NCI-H446 (cell line): ENCODE measurements at regions not wholly inside any gene's neighbourhood (a gene's known extent, or its start where the extent isn't known, plus 50 kb on each side); places are given as distances from the start of the nearest gene placed in this dataset.
"Not testable (repeated sequence)": the region's sequence is repeated elsewhere in the genome, so short reads cannot be mapped to it uniquely, and the experiment has no call there.

Experiments
- DNase-seq, 2 experiments: peaks; one replicate each; lab custom pipeline; 2025; lab: John Stamatoyannopoulos, UW

DNA sequence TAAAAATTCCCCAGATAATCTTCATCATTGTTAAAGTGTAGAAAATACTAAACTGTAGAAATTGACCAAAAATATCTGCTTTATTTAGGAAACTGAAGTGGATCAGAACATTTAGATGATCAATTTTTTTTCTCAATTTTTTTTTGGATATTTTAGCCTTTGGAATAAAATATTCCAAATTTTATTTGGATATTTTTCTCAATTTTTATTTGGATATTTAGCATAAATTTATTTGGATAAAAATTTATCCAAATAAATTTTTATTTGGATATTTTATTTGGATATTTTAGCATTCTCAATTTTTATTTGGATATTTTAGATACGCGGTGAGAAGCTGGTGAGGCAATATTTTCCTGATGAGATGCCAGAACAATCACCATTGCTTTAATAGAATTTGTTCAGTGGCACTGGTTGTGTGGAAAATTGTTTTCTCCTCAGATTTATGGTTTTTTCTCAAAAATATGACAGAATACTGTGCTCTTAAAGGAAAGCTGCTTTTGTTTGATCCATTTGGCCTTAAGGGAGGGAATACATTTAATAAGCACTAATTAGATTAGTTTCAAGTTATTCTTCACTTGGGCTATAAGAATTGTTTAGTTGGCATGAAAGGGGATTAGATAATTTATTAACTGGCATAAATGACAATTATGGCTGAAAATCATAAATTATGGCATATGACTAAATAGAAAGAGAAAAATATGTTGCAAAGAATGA, 470.1 kb downstream of the MFSD1 start:
- DNase-seq, result no peak

DNA sequence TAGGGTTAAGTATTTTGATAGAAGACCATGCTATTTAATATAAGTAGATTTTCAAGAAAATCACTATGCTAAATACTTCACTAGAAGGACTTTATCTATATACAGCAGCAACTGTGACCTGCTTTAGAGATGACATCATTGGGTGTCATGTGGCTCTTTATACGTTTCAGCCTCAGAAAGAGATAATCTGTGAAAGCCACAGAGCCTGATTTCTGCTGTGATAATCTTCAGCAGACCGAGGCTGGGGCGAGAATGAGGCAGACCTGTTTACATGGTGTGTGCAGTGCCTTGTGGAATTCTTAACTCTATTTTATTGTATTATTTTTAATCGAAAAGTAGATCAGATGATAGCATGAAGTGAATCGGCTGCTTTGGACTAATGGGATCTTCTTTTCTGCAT, 471.2 kb downstream of the MFSD1 start:
- no peak for DNase-seq

DNA sequence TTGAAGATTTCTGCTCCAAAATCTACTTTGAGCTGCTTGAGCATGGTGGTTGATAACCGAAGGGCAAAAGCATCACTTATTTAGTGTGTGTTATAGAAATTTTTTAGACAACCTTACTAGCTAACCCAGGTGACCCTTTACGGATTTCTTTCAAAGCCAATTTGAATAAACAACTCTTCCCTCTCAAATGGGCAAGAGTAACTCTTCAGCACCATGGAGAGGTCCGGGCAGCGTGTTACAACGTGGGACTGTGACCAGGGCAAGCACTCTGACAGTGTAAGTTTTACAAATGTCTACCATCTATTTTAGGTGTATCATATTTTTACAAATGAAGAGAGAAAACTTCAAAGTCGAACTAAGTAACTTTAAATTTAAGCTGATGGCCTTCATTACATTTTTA, 471.8 kb downstream of the MFSD1 start:
- DNase-seq, result no peak

DNA sequence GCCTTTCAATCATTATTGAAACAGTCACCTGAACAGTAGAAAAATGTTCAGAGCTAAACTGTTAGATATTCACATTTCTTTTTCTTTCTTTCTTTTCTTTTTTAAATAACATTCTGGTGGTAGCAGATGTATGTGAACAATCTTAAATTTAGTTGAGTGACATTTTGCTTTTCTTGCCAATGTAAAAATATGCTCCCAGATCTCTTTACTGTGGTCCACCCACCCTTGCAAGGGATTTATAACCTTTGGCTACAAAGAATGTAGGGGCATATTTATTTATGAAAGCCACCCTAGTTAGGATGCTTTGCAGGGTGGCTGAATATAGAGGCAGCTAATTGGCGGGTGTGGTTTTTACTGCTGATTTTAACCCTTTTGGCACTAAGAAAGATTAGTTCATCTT, 473.9 kb downstream of the MFSD1 start:
- DNase-seq, result no peak

DNA sequence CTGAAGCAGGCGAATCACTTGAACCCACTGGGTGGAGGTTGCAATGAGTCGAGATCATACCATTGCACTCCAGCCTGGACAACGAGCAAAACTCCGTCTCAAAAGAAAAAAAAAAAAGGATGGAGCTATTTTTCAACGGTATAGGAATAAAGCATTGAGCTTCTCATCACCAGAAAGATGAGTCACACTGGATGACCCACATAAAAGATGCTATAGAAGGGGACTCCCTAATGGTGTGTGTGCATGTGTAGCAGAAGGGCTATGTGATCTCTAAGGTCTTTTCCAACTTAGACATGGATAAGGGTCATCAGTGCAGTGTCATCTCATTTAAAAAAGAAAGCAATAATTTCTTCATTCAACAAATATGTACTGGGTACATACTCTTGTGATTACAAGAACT, 476.0 kb downstream of the MFSD1 start:
- DNase-seq, result no peak

DNA sequence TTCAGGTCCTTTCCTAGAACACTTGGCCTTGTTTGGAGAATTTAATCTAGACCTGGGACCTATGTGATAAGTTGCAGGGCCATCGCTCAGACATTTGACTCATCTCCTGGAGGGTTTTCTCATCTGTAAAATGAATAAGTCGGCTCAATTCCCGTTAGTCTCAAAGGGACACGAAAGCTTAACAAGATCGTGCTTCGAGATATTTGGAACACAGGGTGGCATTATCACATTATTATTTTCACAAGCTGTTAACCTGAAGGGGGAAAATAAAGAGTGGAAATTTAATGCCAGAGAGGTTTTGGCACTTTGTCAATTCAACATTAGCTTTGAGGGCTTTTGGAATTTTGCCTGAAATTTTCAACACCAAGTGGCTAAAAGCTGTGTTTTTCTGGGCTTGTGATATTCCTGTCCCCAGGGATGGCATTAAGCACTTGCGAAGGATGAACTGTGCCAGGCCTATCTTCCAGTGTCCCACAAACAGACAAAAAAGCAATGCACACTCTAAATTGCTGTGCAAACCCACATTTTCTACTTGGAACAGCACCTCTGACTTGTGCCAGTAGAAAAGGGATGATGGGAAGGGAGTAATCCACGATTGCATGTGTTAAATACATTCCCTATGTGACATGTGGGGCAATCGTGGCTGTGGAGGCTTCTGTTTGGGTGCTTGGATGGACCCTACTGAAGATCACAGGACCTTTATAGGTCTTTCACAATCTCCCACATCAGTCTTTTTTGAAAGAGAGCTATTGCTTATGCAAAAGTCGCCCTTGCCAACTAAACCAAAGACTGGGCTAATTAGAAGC, 478.7 kb downstream of the MFSD1 start:
- peak; percentile 69 to 92 for DNase-seq

DNA sequence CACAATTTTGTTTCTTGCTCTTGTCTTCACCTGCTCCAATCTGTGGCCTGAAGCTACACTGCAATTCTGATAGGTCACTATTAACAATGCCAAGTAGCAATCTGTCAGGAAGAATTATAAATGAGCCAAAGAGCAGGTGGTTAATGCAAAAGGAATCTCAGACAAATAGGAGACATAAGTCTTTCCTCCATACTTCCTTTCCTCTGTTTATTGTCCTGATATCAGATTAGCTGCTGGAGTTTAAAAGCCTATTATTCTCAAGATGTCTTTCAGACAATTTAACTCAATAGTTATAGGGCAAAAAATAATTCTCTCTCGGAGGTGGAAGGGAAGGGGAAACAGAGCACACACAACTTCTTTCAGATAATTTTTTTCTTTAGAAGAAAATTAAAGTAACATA, 491.6 kb downstream of the MFSD1 start:
- DNase-seq, result no peak

DNA sequence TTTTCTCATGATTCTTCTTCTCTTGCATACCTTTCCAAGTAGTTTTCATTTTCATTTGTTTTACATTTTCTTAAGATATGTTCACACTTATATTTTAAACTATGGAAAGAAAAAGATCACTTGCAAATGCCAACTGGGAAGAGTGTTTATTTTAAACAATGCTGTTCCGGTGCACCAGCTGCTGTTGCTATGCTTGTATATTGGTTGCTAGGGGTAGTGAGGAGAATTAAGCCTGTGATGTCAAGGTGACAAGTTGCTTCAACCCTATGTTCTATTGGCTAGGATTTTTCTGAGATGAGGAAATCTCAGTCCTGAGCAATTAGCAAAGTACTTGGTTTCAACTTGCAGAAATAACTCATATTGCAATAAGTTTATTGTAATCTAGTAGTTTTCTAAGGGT, 500.1 kb downstream of the MFSD1 start:
- no peak for DNase-seq

DNA sequence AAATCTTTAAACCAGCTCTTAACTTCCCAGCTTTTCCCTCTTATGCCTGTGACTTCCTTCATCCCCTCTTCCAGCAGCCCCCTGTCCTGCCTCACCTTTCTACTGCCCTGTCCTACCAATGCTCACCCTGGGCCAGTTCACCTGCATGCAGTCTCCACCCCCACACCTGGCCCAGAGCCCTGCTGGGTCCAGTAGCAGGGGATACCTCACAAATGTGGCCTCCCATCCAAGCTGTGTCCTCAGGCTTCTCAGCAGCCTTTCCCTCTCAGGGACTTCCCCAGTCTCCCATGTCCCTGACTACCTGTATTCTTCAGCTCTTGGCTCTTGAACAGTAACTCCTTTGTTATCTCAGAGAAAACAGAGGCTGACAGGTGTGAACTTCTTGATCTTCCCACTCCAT, 503.2 kb downstream of the MFSD1 start:
- no peak for DNase-seq

DNA sequence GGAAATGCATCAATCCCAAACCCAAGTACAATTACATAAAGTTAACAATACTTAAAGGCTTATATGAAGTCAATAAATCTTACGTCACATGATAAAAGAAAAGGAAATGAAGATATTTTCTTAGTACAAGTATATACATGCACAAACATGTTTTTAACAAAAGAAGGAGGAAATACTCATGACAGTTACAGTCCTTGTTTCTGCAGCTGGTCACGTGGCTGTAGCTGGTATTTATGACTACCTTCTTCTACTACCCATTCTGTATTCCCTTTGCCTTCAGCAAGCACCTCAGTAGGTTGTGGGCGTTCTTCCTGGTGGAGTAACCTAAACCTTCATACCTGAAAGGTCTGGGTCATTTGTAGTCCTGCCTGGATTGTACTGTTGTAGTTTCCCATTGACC, 514.9 kb downstream of the MFSD1 start:
- DNase-seq, result not testable (repeated sequence)

DNA sequence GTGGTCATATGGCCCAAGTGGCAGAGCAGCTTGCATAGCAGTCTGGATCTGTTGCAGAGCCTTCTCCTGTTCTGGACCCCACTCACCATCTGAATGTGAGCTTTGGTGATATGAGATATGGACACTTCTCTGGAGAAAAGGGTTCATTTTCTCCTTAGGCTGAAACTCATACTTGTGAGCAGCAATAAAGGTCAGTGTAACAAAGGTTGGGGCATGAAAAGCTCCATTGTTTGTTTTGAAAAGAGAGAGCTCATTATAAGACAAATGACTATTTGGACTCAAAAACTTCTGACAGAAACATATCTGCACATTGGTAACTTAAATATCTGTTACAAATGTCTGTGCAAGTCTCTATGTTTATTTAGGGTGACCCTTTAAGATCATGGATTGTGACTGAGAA, 517.3 kb downstream of the MFSD1 start:
- no peak for DNase-seq

DNA sequence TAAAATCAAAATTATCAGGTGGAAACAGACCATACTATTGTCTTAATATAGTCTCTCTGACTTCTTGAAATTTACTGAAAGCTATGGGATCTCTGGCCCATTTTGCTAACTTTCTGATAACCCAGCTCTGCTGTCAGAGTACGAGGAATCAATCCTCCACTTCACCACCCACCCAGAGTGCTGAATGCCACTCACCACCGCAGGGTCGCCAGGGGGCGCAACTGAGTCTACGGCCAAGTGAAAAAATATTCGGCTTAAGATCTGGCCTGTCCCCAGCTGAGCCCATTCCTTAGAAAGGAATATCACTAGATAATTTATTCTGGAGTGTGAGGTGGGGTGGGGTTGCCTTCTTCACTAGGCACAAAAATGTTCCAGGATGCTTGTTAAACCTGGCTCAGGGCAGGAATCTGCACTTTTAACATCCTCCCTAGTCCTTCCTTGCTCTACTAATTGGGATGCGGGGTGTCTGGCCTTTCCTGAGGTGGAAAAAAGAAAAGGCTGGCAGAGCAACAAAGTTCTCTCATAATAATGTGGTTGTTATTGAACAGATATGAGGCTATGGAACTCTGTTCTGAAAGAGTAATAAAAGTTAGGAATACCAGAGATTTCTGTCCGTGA, 520.6 kb downstream of the MFSD1 start:
- peak in 1 of 2 experiments; percentile 41 for DNase-seq

DNA sequence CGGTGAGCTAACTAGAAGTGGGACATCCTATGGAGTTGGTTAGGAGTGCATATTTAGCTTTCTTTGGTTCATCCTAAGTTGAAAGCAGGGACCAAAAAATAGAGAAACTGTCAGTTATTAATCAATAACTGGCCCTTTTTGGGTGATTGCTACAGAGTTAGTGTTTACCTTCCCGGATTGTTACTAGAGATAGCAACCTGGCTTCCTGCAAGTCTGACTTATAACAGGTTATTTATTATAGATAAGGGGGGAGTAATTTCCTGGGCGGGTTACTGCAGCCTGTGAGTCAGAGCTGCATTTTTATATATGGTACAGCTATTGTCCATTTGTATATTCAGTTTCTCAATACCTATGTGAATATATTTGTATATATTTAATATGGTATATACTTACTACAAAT, 522.0 kb downstream of the MFSD1 start:
- no peak for DNase-seq

DNA sequence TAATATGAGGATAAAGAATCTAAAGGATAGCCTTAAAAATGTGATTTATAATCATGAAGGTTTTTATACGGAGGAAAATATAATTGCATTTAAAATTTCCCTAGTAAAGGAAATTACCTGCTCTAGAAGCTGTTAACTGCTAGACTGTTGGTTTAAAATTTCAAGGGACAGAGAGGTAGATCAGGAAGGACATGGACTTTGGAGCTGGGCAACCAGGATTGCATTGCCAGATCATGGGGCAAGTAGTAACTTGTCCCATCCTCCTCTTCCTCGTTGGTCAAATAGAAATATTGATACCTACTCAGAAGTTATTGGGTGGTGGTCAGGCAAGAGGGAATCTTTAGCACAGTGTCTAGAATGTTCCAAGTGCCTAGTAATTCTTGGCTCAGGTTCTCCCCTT, 525.1 kb downstream of the MFSD1 start:
- no peak for DNase-seq

DNA sequence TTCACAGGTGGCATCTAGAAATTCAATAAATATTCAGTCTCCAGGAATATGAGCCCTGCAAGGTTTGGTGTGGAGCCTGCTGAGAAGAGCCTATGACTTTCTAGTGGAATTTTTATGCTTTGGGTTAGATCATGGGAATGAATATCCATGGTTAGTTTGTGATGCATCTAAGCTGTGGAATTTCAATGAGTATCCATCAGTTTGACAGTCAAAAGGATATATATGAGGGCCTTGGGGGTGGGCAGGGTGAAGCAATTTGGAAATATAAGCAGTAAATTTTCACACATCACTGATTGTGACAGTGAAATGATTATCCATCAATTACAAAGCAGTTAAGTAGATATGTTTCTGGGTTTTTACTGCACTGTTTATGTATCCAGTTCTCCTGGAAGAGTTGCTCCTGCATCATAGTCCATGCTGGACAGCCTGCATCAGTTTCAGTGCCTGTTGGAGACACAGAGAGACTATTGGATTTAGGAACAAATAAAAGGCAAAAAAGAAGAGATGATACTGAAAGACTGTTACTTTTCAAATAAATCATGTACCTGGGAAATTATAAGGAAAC, 530.8 kb downstream of the MFSD1 start:
- no peak for DNase-seq

DNA sequence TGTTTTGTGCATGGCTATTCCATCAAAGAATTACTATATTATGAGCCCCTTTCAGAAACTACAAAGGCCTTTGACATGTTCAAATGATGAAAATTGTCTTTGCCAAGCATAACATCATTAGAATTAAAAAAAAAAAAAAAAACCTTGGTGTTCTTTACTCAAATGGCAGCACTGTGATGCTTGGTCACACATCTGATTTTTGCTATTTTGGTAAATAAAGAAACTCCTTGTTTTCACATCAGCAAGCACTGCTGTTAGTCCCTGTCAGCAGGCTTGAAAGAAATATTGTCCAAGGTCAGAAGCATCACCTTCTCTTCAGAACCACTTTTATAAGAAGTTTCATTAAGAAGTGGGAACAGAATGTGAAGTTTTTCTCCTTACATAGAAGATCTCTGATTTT, 537.3 kb downstream of the MFSD1 start:
- no peak for DNase-seq

DNA sequence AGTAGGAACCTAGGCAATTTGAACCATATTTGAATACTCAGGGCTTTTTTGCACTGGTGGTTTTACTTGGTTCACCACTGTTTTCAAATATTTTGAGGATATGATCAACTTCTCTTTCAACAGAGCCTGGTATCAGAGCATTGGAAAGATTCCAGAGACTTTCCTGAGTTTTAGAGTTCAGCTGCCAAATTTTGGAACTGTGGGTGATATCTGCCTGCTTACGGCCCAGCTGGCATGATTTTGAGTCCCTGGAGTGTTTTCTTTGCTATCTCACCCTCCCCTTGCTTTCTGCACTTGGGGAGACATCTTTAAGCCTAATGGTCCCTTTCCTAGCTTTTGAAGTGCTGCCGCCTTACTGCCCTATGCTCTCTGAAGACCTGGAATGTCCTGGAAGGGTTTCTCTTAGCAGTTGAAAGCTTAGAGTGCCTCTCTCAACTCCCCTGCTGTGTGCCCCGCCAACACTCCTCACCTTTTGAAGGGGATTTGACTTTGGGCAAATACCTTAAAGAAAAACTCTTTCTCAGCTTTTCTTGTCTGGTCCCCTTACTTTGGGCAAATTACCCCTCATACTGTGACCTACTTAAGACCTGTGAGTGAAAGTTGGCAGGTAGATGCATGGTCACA, 539.1 kb downstream of the MFSD1 start:
- peak in 1 of 2 experiments; percentile 15 for DNase-seq

DNA sequence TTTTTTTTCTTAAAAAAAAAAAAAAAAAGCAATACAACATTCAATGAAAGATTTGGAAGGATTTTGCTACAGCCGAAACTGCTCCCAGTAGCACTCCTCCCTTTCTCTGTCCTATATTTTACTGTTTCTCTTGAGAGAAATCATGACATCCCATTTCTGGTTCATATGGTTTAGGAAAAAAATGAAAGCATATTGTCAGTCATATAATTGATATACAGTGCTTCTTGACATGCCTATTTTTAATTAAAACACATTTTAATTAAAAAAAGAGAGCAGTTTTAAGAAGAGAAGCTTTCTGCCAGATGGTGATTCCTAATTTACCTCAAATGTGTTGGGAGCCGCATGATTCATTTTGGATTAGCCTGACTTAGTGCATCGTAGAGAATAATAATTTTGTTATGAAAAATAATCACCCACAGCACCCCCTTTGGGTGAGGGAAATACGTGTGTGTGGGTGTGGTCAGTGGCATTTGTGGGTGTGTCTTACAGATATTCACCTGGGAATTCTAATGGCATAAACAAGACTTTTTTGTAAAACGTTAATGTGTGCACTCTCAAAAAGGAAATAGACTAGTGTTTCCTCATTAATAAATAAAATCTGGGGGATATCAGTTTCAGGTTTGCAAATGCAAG, 544.5 kb downstream of the MFSD1 start:
- DNase-seq, result no peak

DNA sequence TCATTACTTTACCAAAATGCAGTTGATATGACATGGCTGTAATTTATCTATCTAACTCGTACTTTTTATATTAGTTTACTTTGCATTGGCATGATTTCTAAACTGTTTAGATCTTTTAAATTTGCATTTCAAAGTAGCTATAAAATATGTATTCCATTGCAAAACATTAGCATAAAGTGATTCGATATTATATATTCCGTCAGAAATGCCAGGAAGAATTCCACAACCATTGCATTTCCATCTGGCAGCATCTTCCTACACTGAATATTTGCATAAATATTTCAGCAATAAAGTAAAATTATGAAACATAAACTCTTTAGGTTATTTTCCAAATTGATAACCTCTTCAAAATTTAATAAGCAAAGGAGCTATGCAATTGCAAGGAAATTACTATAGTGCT, 546.6 kb downstream of the MFSD1 start:
- no peak for DNase-seq

DNA sequence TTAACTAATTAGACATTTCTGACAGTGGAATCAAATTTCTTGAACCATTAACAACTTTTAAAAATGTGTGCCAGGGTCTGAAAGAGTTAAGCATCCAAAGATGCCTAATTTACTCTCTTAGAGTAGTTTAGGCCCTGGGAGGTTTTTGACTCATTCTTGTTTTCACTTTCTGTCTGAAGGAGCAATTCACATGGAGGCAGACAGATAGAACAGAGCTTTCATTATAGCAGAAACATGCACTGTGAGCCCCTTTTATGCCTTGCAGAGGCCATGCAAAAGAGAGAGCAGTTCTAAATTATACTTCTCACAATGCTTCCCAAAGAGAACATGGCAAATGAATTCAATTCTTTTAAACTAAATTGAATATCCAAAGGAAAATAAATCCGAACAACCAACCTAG, 554.8 kb downstream of the MFSD1 start:
- no peak for DNase-seq

DNA sequence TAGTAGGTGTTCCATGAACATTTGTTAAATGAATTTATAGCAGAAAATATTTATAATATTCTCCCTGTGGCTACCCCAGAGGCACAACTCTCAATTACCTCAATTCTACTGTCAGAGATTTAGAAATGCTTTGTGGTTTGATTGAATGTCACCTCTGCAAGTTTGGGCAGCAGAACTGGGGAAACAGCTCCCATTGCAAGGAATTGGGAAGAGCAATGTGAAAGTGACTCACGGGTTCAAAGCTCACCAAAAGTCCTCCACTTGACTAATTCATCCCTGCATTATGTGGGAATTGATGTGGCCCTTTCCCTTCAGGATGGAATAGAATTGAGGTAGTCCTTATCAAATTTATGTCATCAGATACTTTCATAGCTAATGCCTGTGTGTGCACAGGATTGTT, 562.7 kb downstream of the MFSD1 start:
- no peak for DNase-seq

DNA sequence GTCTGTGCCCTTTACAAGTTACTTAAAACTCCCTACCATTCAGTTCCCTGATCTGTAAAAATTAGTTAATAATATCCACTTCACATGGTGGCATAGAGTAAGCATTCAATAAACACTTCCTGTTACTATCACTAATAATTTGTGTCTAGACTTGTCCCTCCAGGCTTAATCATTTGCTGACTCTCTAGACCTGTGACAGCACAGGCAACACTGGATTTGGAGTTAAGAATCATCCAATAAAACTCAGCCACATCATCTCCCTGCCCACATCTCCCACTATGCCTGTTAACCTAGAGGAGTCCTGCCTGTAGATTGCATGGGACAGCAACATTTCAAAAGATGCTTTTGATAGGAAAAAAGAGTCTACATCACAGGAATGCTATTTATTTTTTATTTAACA, 564.6 kb downstream of the MFSD1 start:
- no peak for DNase-seq
